Loucy (cell line): ENCODE measurements at regions not wholly inside any gene's neighbourhood (a gene's known extent, or its start where the extent isn't known, plus 50 kb on each side); places are given as distances from the start of the nearest gene placed in this dataset.

Experiments used
- EZH2phosphoT487 ChIP-seq: fragments of 200-600 bp; IDR thresholded peaks from 2 replicates; pipeline ENCODE4 v1.6.1; 2018; ENCODE audit warnings: antibody characterized with exemption, mild to moderate bottlenecking, moderate library complexity, borderline replicate concordance
- TF ChIP-seq, protein P1 (sequence below): fragments of 200-600 bp; sonication (generic); conservative IDR thresholded peaks from 2 replicates; pipeline ENCODE4 v1.5.1; 2014; ENCODE audit warnings: mild to moderate bottlenecking, antibody characterized with exemption, low read length

DNA sequence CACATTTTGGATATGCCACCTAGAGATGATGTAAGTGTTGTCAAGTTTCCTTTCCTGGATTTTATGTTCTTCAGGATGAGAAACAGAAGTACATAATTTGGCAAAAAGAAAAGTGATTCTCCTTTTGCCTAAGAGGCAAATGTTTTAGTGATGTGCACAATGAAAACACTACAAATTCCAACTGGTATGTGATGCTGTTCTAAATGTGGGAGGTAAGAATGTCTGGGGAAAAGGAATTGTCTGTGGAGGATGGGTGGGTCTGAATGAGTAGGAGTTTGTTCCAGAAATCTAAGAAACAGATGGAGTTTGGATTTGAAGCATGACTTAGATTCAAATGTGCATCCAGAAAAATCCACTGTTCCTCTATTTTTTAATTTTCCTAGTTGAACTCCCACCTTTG is 473.6 kb upstream of the SPRY2 start:
- TF ChIP-seq, protein P1, sequence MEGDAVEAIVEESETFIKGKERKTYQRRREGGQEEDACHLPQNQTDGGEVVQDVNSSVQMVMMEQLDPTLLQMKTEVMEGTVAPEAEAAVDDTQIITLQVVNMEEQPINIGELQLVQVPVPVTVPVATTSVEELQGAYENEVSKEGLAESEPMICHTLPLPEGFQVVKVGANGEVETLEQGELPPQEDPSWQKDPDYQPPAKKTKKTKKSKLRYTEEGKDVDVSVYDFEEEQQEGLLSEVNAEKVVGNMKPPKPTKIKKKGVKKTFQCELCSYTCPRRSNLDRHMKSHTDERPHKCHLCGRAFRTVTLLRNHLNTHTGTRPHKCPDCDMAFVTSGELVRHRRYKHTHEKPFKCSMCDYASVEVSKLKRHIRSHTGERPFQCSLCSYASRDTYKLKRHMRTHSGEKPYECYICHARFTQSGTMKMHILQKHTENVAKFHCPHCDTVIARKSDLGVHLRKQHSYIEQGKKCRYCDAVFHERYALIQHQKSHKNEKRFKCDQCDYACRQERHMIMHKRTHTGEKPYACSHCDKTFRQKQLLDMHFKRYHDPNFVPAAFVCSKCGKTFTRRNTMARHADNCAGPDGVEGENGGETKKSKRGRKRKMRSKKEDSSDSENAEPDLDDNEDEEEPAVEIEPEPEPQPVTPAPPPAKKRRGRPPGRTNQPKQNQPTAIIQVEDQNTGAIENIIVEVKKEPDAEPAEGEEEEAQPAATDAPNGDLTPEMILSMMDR, result no peak
- no peak for TF ChIP-seq EZH2phosphoT487
